Effector CD4-positive, alpha-beta T cell (primary cell): ENCODE measurements at regions not wholly inside any gene's neighbourhood (a gene's known extent, or its start where the extent isn't known, plus 50 kb on each side); places are given as distances from the start of the nearest gene placed in this dataset.

Source experiments
- DNase-seq: peaks from one replicate; pipeline ENCODE4 v3.0.0-alpha.2; 2020

DNA sequence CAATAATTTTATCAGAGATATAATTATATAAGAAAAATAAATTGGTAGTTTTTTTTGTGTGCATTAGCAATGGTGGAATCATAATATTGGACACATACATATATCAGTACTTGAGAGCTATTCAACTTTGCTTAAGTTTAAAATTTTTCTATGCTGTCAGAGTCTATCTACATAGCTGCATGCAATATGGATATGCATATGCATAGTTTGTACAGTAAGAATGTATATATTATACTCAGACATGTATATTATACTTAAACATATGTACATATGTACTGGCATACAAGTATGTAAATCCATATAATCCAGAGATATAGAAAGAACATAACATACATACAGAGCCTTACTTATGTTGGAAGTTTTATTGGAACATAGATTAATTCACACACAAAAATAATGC is 1043.2 kb downstream of the EFNB2 start:
- no peak for DNase-seq

DNA sequence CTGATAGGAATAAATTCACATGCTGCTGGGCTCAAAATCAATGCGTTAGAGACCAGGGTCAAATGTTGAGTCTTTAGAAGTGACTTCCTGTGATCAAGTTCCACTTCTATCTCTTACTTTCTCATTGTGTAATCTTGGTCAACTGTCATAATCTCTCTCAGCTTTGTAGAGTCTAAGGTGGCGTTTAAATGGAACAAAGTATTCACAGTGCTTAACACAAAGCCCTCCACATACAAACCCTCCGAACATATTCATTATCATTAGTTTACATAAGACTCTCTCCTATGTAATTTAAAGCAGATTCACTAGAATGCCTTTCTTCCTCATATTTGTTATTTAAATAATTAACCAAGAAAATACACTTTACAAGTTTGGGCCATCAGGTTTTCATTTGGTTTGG is 1044.1 kb downstream of the EFNB2 start:
- no peak for DNase-seq

DNA sequence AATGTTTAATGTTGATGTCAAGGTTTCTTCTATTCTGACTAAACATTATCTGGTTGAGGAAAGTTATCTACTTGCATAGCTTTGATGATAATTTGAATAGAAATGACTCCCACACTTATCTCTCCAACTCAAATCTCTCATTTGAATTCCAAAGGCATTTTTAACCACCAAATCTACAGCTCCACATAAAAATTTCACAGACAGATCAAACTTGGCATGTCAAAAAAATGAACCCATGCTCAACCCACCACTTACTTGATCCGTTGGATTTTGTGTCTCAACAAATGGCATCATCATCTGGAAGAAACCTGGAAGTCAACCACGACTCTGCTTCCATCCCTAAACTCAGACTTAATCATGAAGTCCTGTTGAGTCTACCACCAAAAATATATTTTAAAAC is 1050.4 kb downstream of the EFNB2 start:
- no peak for DNase-seq

DNA sequence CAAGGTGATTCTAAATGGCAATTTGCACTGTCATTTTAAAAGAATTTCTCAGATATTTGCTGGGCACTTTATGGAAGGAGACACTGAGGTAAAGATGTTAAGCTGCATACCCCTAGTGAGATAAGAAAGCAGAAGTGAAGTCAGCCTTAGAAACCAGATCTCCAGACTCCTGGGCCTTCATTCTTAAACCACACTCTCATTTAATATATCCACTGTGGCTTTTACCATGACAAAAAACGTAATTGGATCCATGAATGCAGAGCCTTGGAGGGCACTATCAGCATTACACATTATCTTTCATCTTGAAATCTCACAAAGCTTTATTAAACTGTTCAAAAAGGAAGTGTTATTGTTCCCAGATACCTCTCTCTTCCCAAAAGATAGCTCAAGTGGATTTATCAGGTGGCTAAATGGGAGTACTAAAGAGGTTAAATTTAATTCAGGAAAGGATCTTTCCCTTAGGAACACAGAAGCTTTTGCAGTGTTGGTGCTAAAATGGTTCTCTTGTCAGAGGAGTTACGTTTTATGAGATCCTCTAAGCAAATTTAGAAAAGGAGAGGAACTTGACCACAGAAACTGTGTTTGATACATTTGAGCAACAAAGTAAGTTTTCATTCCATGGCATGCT is 1060.4 kb downstream of the EFNB2 start:
- DNase-seq, result no peak

DNA sequence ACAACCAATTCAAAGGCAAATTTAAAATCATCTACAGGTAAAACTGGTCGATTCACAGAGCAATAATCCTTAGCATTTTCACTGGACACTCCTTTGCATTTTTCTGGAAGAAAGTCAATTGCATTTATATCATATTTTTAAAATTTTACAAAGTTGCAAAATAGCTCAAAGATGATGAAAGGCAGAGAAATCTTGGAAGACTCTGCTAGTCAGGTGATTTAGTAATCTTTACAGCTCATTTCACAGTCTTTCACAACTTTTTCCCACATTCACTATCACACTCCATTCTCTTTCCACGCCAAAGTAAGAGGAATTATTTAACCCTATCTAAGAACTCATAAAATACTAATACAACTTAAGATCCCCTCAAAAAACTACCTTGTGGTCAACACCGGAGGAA is 1063.8 kb downstream of the EFNB2 start:
- DNase-seq, result no peak

DNA sequence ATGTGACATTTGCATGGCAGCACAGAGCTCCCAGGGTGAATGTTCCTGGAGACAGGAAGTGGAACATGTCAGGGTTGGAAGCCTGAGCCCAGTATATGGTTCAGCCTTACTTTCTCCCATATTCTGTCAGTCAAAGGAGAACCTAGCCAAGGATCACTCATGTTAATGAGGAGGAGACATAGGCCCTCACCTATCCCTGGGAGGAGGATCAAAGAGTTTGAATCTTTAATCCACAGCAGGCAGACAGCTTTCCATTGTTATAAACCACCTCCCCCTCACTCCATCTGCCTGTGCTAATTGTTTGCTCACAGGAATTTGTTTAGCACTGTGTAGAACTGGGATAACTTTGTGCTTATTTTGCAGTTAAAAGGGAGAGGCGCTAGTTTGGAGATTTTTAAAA is 1069.1 kb downstream of the EFNB2 start:
- DNase-seq, result no peak

DNA sequence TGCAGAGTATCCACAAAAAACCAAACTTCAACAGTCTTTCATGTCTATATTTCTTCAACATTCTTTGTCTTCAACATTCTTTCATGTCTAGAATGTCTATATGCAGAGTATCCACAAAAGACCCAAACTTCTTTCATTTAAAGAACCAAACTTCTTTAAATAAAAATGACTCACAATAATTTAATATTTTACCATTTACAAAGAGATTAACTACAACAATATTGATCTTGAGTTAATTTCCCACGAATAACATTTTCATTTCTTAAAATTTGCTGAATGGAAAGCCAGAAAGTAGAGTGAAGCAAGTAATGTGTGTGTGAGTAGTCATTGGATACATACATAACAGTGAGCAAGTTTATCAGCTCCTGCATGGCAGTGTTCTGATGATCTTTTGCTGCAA is 1069.7 kb downstream of the EFNB2 start, which contains the start of gene DAOA:
TSS of gene DAOA (plus strand) at position 301 of the 400 bp plus-strand sequence.
- no peak for DNase-seq

DNA sequence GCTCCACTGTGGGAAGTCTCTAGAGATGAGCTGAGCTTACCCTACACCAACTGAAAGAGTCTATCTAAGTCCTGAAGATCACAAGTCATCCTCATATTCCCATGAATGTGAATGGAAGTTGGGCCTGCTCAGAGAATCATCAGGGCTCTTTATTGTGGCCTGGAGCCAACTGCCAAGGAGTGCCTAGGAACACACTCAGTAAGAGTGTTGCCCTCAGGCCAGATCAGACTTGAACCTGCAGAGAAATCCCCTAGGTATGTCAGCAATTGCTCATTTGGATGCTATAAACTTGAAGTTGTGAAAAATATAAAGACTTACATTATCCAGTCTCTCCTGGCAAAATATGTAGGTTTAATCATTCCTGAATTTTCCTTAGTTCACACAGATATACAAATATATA is 1070.2 kb downstream of the EFNB2 start:
- DNase-seq, result no peak

DNA sequence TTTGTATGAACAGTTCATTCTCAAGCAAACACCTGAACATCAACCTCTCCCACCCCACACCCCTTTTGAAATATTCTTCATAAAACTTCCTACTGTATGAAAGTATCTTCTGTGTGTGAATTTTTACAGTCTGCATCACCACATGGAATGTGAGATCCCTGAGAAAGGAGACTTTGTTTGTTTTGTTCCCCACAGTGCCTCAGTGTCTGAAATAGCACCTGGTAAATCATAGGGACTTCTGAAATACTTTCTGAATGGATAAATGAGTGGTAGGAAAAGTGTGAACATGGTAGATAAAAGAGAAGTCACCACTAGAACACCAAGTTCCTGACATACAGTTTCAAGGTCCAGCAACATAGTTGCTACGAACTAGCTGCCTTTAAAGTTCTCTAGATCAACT is 1071.2 kb downstream of the EFNB2 start:
- no peak for DNase-seq

DNA sequence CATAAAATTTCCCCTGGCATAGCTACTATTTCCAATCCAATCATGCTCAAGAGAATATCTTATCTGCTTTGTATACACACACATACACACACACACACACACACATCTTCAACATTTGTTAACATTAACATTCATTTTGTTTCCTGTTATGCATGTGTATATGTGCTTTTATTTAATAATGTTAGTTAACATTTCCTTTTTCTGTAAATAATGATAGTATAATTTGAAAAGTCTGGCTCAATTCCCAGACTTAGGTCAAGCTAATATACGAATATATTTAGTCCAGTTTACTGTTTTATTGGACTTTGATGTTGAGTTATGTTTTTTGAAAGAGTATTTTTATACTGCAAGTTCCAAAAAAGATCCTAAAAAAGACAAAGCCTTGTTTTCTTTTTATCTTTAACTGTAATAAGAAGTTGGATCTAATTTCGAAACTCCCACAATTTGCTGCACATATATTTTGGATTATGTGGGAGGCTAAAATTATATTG is 1072.4 kb downstream of the EFNB2 start:
- DNase-seq, result no peak

DNA sequence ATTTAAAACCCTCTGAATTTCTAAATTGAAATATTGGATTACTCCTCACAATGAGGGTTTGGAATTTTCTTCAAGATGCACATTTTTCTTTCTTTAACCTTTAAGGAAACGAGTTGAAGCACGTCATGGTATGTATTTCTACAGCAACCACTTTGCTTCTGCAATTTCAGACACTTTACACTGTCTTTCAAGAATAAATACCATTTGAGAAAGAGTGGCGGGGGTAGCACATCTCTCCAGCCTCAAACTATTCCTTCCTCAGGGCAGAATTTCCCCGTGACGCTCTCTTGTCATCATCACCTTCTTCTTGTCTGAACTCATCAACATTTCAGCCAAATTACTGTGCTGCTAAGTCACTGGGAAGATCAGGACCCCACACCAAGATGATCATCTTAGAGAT is 1073.4 kb downstream of the EFNB2 start:
- no peak for DNase-seq

DNA sequence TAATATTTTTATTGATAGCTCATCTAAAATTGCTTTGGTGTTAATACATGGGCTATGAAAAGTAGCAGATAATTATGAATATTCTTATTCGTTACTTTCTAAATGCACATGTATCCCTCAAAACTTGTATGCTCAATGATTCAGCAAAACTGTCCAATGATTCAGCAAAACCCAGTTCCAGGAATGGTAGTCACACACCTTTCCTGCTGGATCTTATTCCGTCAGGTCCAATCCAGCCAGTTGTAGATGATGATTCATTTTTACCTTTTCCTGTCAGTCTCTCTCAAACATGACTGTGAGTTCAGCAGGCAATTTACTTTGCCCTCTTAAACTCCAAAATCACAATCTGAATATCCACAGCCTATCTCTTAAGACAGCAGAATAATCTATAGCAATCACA is 1082.6 kb downstream of the EFNB2 start:
- no peak for DNase-seq

DNA sequence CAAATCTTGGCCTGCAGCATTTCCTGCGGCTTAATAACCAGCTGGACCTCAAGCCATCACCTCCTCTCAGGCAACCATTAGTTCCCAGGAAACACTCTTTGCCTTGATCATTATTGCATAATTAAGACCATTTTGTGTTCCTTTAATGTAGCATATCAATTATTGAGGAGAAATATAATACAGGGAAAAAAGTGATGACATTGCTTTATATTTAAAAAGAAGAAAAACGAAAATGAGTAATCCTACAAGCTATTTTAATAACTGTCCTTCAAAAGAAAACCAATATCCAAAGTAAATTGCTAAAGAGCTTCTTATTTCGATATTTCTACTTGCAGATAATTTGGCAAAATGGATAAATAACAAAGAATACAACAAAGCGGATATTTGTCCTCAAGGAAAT is 1084.7 kb downstream of the EFNB2 start:
- no peak for DNase-seq

DNA sequence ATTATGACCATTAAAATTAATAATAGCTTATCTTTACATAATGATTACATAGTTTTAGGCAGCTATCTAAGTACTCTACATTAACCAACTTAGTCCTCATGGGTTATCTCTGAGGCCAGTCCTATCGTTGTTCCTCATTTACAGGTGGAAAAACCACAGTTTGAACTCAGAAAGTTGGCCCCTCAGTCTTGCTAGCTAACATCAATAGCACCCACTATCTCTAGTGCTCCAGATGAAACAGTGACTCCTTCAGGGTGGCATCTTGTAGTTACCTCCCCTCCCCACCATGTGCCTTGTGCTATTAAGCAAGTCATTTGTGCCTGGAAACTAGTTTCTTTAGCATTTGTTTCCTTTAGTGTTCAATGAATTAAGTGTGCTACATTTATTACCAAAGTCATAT is 1086.7 kb downstream of the EFNB2 start:
- DNase-seq, result no peak

DNA sequence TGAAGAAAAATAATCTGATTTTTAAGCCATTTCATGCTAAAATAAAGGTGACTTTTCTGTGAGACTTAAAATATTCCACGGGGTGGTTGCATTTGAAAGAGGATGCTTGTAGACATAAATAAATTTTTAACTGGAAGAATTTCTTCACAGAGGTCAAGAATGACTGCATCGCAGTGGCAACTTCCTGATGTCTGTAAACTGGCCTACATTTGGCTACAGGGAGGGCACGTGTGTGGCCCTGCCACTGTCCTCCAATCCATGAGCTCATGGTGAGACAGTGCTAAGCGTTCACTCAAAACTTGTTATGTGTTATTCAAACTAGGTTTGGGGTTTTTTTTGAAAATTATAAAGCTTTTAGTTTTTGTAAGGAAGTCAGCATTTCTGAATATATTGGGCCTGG is 1089.3 kb downstream of the EFNB2 start:
- DNase-seq, result no peak

DNA sequence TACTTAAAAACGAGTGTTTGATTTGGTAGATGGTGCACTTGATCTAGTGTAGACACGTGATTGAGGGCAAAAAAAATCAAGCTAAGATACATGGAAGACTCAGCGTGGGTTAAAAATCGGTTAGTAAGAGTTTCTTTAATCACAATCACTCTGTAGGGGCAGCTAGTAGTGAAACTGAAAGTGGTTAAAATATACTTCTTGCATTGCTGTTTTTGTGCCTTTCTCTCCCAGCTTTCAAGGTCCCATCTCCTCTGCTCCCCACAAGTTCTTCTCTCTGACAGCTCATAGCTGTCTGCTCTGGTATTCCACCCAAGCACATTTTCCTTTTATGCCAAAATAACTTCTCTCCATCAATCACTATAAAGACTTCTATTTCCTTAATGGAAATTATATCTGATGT is 1089.7 kb downstream of the EFNB2 start:
- no peak for DNase-seq

DNA sequence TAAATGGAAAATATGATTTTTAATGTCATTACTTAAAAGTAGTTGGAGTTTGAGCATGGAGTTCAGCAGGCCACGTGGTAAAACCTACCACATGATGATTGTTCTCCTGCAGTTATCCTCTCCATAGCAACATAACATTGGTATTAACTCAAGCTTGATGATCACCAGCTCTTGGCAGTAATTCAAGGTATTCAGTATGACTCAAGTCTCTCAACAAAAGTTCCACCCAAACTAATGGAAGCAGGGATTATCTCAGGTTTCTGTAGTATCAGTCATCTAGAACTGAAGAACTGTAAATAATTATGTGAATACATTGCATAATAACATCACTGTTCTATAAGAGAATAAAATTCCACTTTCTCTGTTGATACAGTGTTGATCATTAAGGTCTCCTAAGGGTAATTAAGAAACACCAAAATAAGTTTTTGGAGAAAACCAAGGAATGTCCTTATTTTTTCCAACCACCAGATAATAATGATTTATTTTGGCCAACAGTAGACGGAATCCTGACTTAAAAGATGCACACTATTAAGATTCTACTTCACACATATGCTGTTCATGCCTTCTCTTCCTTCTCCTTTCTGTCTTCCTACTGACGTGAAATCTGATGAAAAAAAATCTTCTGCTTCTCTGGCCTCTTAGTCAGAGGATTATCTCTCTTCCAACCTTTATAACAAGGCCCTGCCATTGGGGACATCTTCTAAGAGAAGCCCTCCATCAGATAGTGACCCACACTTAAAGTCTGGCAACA is 1092.3 kb downstream of the EFNB2 start:
- DNase-seq, result no peak

DNA sequence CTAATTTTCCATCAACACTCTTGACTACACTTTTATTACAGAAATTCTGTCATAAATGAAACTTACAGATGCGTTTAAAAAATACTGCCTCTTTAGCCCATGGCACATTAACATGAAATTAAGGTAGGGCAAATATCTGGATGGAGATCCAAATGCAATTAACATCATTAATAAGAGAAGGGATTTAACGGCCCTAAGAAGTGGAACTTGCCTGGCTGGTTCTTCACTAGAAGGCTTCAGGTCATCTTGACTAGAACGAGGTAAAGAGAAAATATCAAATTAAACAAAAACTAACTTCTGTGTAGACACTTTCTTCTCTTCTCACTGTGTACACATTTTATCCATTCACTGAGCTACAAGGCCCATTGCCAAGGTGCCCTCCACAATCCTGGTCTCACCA is 1093.4 kb downstream of the EFNB2 start:
- DNase-seq, result no peak

DNA sequence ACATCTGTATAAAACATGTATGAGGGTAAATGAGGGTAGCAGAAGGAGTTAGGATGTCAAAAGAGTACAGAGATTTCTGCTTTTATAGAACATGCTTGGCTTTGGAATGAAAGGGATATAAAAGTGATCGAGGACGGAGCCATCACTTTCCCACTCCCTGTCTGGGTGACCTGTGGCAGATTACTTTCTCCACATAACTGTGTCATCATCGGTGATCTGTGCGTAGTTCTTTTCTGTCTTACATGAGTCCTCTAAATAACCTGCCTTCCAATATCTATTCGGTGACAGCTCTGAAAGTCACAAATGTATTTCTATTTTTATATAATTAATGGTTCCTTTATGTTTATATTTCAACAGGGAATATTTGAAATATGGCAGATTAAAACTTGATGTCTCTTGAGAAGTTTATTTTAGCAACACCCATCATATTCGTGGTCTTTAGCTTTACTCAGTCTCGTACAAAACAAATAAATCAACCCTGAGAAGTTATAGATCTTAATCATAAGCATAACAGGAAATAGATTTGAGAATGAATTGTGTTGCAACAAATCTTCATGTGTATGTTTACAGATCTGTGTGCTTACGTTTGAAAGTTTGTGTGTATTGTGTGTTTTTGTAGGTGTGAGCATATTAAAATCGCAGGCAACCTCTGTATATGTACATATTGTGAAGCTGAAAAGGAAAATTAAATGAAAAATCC is 1094.3 kb downstream of the EFNB2 start:
- no peak for DNase-seq

DNA sequence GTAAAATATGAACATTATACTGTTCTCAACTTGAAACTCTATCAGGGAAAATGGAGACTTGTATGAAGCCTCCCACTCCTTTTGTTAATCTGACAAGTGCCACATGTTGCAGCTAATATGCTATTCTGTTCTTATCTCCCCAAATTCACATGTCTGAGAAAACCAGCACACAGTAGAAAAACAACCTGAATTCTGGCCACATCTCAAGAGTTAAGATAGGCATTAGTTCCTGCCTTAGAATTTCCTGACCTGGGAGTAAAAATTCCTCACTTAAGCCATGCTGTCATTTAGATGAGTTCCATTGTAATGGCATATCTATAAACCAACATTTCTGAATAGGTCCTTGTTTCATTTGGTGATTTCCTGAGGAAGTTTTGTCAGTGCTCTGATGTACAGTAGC is 1098.5 kb downstream of the EFNB2 start:
- no peak for DNase-seq

DNA sequence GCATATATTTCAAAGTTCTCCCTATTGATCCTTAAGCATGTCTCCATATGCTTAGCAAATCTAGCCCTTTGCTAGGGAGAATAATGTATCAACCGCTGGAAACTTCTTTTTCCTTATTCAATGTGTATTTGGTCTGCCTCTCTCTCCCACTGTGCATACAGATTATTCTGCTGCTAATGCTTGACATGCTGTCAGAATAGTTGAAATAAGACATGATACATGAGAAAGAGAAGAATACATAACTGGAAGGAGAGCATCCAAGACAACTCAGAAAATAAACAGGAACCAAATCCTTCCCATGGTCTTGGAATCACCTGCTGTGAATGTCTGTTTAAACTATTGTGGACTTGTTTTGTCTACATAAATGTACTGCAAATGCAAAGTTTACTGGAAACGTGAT is 1103.0 kb downstream of the EFNB2 start:
- no peak for DNase-seq

DNA sequence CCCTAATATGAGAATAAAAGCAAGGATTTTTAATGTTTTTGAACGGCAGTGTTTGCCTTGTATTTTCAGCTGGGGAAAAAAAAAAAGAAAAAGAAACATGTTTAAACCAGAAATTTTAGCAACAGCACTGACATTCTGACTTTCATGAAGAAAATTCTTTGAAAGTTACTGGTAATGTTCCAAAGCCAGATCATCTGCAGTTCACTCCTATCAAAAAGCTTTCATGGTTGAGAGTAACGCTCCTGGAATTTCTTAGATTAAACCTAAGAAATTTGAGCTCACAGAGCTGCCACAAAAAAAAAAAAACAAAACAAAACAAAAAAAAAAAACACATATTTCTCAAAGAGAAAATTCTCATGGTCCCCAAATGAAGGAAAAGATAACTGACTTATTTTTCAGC is 1106.7 kb downstream of the EFNB2 start:
- DNase-seq, result no peak

DNA sequence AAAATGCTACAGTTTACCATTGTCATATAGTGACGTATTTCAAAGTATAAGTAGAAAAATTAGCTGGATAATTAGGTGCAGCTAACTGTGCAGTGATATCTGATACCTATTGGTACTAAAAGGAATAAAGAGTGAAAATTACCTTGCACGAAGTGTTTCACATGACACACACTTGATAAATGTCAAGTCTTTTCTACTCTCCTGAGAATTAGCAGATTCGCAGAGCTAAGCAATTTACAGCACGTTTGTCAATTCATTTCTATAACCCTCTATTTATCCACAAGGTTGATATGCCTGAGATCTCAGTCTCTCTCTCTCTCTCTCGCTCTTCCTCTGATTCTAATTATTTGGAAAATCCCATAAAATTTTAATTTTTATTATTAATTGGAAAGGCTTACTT is 1109.0 kb downstream of the EFNB2 start:
- no peak for DNase-seq

DNA sequence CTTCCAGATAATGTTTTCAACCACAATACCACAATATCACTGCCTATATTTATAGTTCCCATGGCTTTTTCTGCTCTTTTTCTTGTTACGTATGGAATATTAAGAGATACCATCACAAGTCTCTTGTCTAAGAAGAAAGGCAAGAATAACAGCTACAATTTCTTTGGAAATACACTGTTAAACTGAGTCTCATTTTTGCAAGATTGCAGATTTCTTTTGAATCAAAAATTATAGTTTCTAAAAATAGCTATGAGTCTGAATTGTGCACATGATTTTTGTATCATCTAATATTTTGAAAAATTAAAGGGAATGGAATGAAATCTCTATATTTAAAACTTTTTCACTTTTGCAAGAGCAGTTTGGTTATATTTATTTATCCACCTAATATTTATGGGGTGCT is 1120.8 kb downstream of the EFNB2 start:
- DNase-seq, result no peak
